ENCODE measurements at regions not wholly inside any gene's neighbourhood (a gene's known extent, or its start where the extent isn't known, plus 50 kb on each side); places are given as distances from the start of the nearest gene placed in this dataset.

- DNase-seq (ENCODE audit: low read depth in 1 of 2, low spot score in 1 of 2): no peak
- TF ChIP-seq JUND (IDR thresholded peaks at IDR 0.05; ENCODE audit: low read depth): no peak
- in situ Hi-C loops (cut with HindIII; ENCODE audit: low pct_unique_long_range_greater_than_20kb, low sequenced_read_pairs): no loop called here
Measured at GRCh38 chr12:67147030-67147429, 122.1 kb upstream of the CAND1 start.

GRCh38 chr12:67147447-67147846 lies 121.7 kb upstream of the CAND1 start:
- no peak for DNase-seq (ENCODE audit: low read depth in 1 of 2, low spot score in 1 of 2)
- TF ChIP-seq JUND (IDR thresholded peaks at IDR 0.05; ENCODE audit: low read depth): no peak
- in situ Hi-C loops (cut with HindIII; ENCODE audit: low pct_unique_long_range_greater_than_20kb, low sequenced_read_pairs): no loop called here

- TF ChIP-seq JUND (IDR thresholded peaks at IDR 0.05; ENCODE audit: low read depth): no peak
- DNase-seq (ENCODE audit: low read depth in 1 of 2, low spot score in 1 of 2): no peak
- in situ Hi-C loops (cut with HindIII; ENCODE audit: low pct_unique_long_range_greater_than_20kb, low sequenced_read_pairs): no loop called here
Measured at GRCh38 chr12:67148265-67148664, 120.9 kb upstream of the CAND1 start.

- in situ Hi-C loops (cut with HindIII; ENCODE audit: low pct_unique_long_range_greater_than_20kb, low sequenced_read_pairs): no loop called here
- TF ChIP-seq JUND (IDR thresholded peaks at IDR 0.05; ENCODE audit: low read depth): no peak
- DNase-seq (ENCODE audit: low read depth in 1 of 2, low spot score in 1 of 2): no peak
Measured at GRCh38 chr12:67151886-67152285, 117.3 kb upstream of the CAND1 start.

GRCh38 chr12:67152451-67152850 lies 116.7 kb upstream of the CAND1 start:
- no peak for DNase-seq (ENCODE audit: low read depth in 1 of 2, low spot score in 1 of 2)
- no peak for TF ChIP-seq JUND (IDR thresholded peaks at IDR 0.05; ENCODE audit: low read depth)
- in situ Hi-C loops (cut with HindIII; ENCODE audit: low pct_unique_long_range_greater_than_20kb, low sequenced_read_pairs): no loop called here

- in situ Hi-C loops (cut with HindIII; ENCODE audit: low pct_unique_long_range_greater_than_20kb, low sequenced_read_pairs): no loop called here
- no peak for DNase-seq (ENCODE audit: low read depth in 1 of 2, low spot score in 1 of 2)
- no peak for TF ChIP-seq JUND (IDR thresholded peaks at IDR 0.05; ENCODE audit: low read depth)
Measured at GRCh38 chr12:67154901-67155300, 114.3 kb upstream of the CAND1 start.

- no peak for DNase-seq (ENCODE audit: low read depth in 1 of 2, low spot score in 1 of 2)
- in situ Hi-C loops (cut with HindIII; ENCODE audit: low pct_unique_long_range_greater_than_20kb, low sequenced_read_pairs): no loop called here
Measured at GRCh38 chr12:67155863-67156262, 113.3 kb upstream of the CAND1 start.

GRCh38 chr12:67161322-67161918 lies 107.7 kb upstream of the CAND1 start:
- in situ Hi-C loops (cut with HindIII; ENCODE audit: low pct_unique_long_range_greater_than_20kb, low sequenced_read_pairs): no loop called here
- DNase-seq (ENCODE audit: low read depth in 1 of 2, low spot score in 1 of 2): peak in 1 of 2 experiments; percentile 48
- no peak for TF ChIP-seq JUND (IDR thresholded peaks at IDR 0.05; ENCODE audit: low read depth)

More at GRCh38 chr12:67155863-67156262, 113.3 kb upstream of the CAND1 start:
- TF ChIP-seq JUND (IDR thresholded peaks at IDR 0.05; ENCODE audit: low read depth): no peak

- TF ChIP-seq JUND (IDR thresholded peaks at IDR 0.05; ENCODE audit: low read depth): no peak
- in situ Hi-C loops (cut with HindIII; ENCODE audit: low pct_unique_long_range_greater_than_20kb, low sequenced_read_pairs): no loop called here
Measured at GRCh38 chr12:67173258-67173657, 95.9 kb upstream of the CAND1 start.

GRCh38 chr12:67182551-67182950 lies 86.6 kb upstream of the CAND1 start:
- DNase-seq (ENCODE audit: low read depth in 1 of 2, low spot score in 1 of 2): no peak
- in situ Hi-C loops (cut with HindIII; ENCODE audit: low pct_unique_long_range_greater_than_20kb, low sequenced_read_pairs): no loop called here
- no peak for TF ChIP-seq JUND (IDR thresholded peaks at IDR 0.05; ENCODE audit: low read depth)

More at GRCh38 chr12:67173258-67173657, 95.9 kb upstream of the CAND1 start:
- no peak for DNase-seq (ENCODE audit: low read depth in 1 of 2, low spot score in 1 of 2)

- in situ Hi-C loops (cut with HindIII; ENCODE audit: low pct_unique_long_range_greater_than_20kb, low sequenced_read_pairs): no loop called here
- no peak for TF ChIP-seq JUND (IDR thresholded peaks at IDR 0.05; ENCODE audit: low read depth)
- peak; percentile 16 to 77 for DNase-seq (ENCODE audit: low read depth in 1 of 2, low spot score in 1 of 2)
Measured at GRCh38 chr12:67193704-67194103, 75.5 kb upstream of the CAND1 start.

- in situ Hi-C loops (cut with HindIII; ENCODE audit: low pct_unique_long_range_greater_than_20kb, low sequenced_read_pairs): no loop called here
- TF ChIP-seq JUND (IDR thresholded peaks at IDR 0.05; ENCODE audit: low read depth): no peak
- DNase-seq (ENCODE audit: low read depth in 1 of 2, low spot score in 1 of 2): no peak
Measured at GRCh38 chr12:67200386-67200785, 68.8 kb upstream of the CAND1 start.

GRCh38 chr12:67202011-67202677 lies 67.0 kb upstream of the CAND1 start:
- DNase-seq (ENCODE audit: low read depth in 1 of 2, low spot score in 1 of 2): no peak
- in situ Hi-C loops (cut with HindIII; ENCODE audit: low pct_unique_long_range_greater_than_20kb, low sequenced_read_pairs): no loop called here
- TF ChIP-seq JUND (IDR thresholded peaks at IDR 0.05; ENCODE audit: low read depth): no peak

- no peak for TF ChIP-seq JUND (IDR thresholded peaks at IDR 0.05; ENCODE audit: low read depth)
- no peak for DNase-seq (ENCODE audit: low read depth in 1 of 2, low spot score in 1 of 2)
- in situ Hi-C loops (cut with HindIII; ENCODE audit: low pct_unique_long_range_greater_than_20kb, low sequenced_read_pairs): no loop called here
Measured at GRCh38 chr12:67202678-67203012, 66.5 kb upstream of the CAND1 start.
